AG09309 (cell line): ENCODE measurements at regions not wholly inside any gene's neighbourhood (a gene's known extent, or its start where the extent isn't known, plus 50 kb on each side); places are given as distances from the start of the nearest gene placed in this dataset.

Source experiments
- DNase-seq: peaks from one replicate; pipeline ENCODE4 v3.0.0-alpha.2; 2010; ENCODE audit warnings: low read depth
- H3K4me3 ChIP-seq: 2 replicates; pipeline ENCODE4 v1.5.1; 2011; ENCODE audit warnings: mild to moderate bottlenecking, low read depth, low read length, moderate library complexity; ENCODE audit not compliant: control insufficient read depth
- TF ChIP-seq, protein P1 (sequence below): IDR thresholded peaks from 2 replicates; pipeline ENCODE4 v1.5.1; 2011; ENCODE audit warnings: mild to moderate bottlenecking, low read depth, low read length, inconsistent platforms; ENCODE audit not compliant: insufficient read depth, control insufficient read depth; ENCODE audit errors: missing control alignments

DNA sequence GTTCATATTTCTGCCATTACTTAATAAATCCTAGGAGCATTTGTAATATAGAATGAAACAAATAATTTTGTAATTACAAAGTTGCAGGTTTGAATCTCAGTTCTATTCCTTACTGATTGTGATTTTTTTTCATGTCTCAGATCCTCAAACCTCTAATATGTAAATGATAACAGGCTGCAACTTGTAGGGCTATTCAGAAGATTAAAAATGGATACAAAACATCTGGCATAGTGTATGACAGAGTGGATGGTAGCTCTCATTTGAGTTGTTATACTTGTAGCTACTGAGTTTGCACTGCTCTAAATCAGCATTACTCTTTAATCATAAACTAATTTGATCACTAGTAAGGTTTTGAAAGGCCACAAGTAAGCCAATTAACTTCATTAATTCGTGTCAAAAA is 406.3 kb upstream of the MGAT4C start:
- H3K4me3 ChIP-seq: no peak overlapping the region
- DNase-seq: no peak
- TF ChIP-seq, protein P1, sequence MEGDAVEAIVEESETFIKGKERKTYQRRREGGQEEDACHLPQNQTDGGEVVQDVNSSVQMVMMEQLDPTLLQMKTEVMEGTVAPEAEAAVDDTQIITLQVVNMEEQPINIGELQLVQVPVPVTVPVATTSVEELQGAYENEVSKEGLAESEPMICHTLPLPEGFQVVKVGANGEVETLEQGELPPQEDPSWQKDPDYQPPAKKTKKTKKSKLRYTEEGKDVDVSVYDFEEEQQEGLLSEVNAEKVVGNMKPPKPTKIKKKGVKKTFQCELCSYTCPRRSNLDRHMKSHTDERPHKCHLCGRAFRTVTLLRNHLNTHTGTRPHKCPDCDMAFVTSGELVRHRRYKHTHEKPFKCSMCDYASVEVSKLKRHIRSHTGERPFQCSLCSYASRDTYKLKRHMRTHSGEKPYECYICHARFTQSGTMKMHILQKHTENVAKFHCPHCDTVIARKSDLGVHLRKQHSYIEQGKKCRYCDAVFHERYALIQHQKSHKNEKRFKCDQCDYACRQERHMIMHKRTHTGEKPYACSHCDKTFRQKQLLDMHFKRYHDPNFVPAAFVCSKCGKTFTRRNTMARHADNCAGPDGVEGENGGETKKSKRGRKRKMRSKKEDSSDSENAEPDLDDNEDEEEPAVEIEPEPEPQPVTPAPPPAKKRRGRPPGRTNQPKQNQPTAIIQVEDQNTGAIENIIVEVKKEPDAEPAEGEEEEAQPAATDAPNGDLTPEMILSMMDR: no peak

DNA sequence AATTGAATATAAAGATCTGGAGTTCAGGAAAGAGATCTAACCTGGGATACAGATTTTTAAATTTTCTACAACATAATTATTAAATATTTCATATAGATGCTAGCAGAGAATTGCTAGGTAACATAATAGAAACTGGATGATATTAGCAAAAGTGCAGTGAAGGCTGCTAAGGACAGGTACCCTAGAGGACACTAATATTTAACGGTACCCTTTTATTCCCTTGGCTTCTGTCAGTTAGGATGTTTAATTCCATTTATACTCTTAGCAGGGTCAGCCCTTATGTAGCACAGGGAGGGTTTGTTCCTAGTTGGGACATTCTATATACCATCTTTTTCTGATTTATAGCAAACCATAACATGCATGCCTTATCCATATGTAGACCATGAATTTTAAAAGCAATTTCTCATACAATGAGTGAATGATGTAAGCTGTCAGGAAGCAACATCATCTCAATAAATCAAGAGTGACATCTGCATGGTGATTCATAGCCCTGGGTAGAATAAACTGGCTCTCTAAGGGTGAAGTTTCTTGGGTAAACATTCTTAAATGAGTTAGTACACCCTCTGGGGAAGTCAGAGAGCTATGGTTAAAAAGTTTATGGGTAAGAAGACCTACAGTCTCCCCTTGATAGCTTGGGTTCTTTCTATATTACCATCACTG is 404.4 kb upstream of the MGAT4C start:
- no peak for DNase-seq
- TF ChIP-seq, protein P1: no peak

DNA sequence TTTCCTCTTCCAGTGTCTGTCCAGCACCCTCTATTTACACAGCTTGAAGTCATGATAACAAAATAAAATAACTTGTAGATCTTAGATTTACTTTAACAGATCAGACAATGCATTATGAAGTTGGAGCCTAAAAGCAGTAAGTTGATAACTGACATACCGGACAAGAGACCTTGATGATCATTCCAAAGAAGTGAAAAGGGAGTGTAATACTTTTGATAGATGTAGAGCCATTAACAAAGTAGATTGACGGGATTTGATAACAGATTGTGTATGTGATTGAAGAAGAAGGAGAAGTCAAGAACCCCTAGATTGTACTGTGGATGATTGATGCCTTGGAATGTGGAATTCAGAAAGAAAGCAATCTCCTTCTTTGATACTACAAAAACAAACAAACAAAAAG is 403.8 kb upstream of the MGAT4C start:
- TF ChIP-seq, protein P1: no peak
- DNase-seq: no peak
- no peak overlapping the region for H3K4me3 ChIP-seq

More for the DNA sequence above, 404.4 kb upstream of the MGAT4C start:
- no peak overlapping the region for H3K4me3 ChIP-seq

DNA sequence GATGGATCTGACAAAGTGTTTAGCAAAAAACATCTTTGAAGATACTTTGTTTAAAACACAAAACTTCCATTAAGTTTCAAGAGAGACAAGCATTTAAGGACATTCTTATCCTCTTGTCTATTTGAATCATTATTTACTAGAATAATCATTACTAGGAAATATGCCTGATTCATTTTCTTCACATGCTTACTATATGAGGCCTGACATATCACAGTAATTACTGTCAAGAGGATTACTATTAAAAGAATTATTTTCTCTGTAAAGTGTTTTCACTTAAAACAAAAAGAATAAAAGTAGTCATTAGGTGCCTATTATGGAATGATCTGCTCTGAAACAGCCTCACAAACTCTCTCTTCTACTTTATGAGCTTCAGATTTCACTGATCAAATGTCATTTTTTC is 402.1 kb upstream of the MGAT4C start:
- TF ChIP-seq, protein P1: no peak
- DNase-seq: no peak
- H3K4me3 ChIP-seq: no peak overlapping the region

DNA sequence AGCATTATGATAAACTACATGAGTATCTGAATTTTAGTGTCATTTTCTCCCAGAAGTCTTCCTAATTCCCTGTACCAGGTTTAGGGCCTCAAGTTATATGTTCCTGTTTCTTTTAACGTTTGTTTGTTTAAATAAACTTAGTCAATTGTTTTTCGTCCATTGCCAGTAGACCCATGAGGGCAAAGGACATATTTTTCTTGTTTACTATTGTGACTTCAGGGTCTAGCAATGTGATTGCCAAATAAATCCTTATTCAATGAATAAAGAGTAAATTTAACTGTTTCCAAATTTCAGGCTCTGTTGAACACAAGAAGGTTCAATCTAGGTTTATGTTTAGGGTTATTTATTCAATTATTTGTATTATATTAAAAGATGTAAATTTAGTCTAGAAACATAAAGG is 391.6 kb upstream of the MGAT4C start:
- no peak overlapping the region for H3K4me3 ChIP-seq
- TF ChIP-seq, protein P1: no peak
- DNase-seq: no peak

DNA sequence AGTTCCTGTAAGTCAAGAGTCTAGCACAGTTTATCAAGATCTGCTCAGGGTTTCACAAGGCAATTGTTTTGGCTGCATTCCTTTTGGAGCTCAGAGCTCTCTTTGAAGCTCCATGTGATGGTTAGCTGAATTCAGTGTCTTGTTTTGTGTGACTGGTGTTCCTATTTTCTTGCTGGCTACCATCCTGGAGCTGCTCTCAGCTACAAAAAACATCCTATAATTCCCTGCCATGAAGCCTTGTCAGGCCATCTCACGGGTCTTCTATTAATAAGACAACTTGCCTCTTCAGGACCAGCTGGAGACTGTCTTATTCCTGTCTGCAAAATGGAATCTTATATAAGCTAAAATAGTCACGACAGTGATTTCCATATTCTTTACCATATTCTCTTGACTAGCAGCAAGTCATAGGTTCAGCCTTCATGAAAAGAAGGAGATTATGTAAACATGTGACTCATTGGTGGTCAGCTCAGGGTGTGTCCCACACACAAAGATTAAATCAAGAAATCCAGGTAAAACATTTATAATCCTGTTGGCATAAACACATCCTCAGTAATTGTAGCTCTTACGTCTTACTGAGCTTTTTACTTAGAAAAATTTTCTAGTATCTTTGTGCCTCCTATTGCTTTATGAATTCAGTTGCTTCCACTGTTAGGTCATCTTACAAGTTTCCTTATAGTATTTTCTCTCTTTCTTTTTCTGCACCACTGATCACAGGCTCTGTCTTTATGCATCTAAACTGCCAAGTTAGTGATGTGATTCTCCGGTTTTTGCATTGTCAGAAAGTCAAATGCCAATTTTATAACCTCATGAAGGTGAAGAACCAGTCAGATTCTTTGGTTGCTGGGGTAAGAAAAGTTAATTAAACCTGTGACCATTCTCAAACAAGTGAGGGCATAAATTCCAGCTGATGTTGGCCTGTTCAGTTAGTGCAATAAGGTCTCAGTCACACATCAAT is 378.5 kb upstream of the MGAT4C start:
- H3K4me3 ChIP-seq: no peak overlapping the region
- DNase-seq: no peak
- TF ChIP-seq, protein P1: no peak
